ENCODE measurements at regions not wholly inside any gene's neighbourhood (a gene's known extent, or its start where the extent isn't known, plus 50 kb on each side); places are given as distances from the start of the nearest gene placed in this dataset.

GRCh38 chr11:31986201-31986889 lies 104.5 kb upstream of the RCN1 start:
- TF ChIP-seq EZH2phosphoT487 (IDR thresholded peaks at IDR 0.05; ENCODE audit: borderline replicate concordance, low read depth, low read length) = no peak
- TF ChIP-seq CTCF (conservative IDR thresholded peaks at IDR 0.05; ENCODE audit: low read length) = no peak
